Prostate gland (tissue), 2 donors: ENCODE measurements at regions not wholly inside any gene's neighbourhood (a gene's known extent, or its start where the extent isn't known, plus 50 kb on each side); places are given as distances from the start of the nearest gene placed in this dataset.

Source experiments
- DNase-seq: peaks from one replicate; pipeline ENCODE4 v3.0.0-alpha.2; 2019; ENCODE audit warnings: low spot score
- H3K27ac ChIP-seq, 2 donors: fragments of 200-600 bp; sonication (generic); 2 replicates each; pipeline ENCODE4 v1.5.1; 2017 to 2019
- H3K27me3 ChIP-seq: fragments of 200-600 bp; sonication (generic); replicated peaks from 2 replicates; pipeline ENCODE4 v1.5.1; 2019; ENCODE audit not compliant: insufficient read depth
- H3K36me3 ChIP-seq, 2 donors: fragments of 200-600 bp; sonication (generic); 1 replicate in 1 of 2; 2 replicates in 1 of 2; pipeline versions ENCODE4 v1.5.1 to v1.8.1; 2017 to 2019
- H3K4me1 ChIP-seq: fragments of 200-600 bp; sonication (generic); replicated peaks from 2 replicates; pipeline ENCODE4 v1.5.1; 2019
- H3K4me3 ChIP-seq, 2 donors: fragments of 200-600 bp; sonication (generic); 2 replicates each; pipeline ENCODE4 v1.5.1; 2017 to 2019
- H3K9me3 ChIP-seq: fragments of 200-600 bp; sonication (generic); 2 replicates; pipeline ENCODE4 v1.5.1; 2017
- POLR2A ChIP-seq: fragments of 450-650 bp; IDR thresholded peaks from one replicate; pipeline ENCODE4 v1.6.1; 2016; ENCODE audit warnings: antibody characterized with exemption, mild to moderate bottlenecking
- POLR2AphosphoS5 ChIP-seq: sonication (generic); formaldehyde crosslinking; IDR thresholded peaks from one replicate; pipeline ENCODE4 v1.6.1; 2017; ENCODE audit warnings: antibody characterized with exemption
- WGBS: methylation state at CpG from one replicate; pipeline ENCODE4 v1.1.5; 2018; 5-methylcytosine and 5-hydroxymethylcytosine counted together
- intact Hi-C: fragments of 100-400 bp; cut with DNase I; formaldehyde crosslinking; loops from one replicate; pipeline ENCODE4 v1.14.2; 2022
- TF ChIP-seq, protein P1 (sequence below), 4 experiments: fragments of 200-600 bp in 2 of 4; fragments of 450-650 bp in 2 of 4; sonication (generic) in 2 of 4; IDR thresholded peaks; 1 replicate in 3 of 4; 2 replicates in 1 of 4; pipeline ENCODE4 v1.5.1; 2016 to 2019; ENCODE audit warnings: antibody characterized with exemption in 4 of 4, mild to moderate bottlenecking in 2 of 4, moderate library complexity in 2 of 4

DNA sequence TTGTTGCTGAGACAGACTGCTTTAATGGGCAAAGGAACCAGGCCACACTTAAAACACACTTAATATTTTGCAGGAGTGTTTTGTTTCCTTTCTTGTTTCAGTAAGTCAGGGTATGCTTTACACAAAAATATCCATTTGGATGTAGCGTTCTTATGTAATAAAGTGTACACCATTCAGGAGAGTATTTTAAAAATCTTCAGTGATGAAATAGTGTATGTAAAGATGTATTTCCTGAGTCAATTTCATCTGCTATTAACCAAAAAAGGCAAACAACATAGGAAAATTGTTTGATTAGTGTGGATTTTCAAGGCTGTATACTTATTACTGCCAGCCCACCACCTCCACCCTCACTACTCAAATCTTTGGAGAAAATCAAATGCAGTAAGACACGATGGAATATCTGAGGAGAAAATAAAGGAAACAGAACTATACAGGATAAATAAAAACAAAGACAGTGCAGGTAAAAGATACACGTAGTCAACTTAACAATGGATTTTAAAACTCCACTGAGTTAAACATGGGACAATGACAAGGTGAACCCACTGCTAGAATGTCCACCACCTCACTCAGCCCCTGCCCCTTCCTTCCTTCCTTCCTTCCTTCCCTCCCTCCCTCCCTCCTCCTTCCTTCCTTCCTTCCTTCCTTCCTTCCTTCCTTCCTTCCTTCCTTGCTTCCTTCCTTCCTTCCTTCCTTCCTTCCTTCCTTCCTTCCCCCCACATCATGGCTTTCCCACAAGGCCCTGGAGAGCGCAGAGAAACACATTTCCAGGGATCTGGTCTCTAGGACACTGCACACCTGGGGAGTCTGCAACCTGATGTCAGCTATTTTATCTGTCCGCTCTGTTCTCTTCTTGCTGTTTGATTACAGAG, 360.3 kb downstream of the IRS2 start:
- H3K4me3 ChIP-seq = no peak overlapping the region
- no peak overlapping the region for H3K27ac ChIP-seq
- no peak for DNase-seq
- TF ChIP-seq POLR2A (no peak), POLR2AphosphoS5 (no peak)
- TF ChIP-seq, protein P1, sequence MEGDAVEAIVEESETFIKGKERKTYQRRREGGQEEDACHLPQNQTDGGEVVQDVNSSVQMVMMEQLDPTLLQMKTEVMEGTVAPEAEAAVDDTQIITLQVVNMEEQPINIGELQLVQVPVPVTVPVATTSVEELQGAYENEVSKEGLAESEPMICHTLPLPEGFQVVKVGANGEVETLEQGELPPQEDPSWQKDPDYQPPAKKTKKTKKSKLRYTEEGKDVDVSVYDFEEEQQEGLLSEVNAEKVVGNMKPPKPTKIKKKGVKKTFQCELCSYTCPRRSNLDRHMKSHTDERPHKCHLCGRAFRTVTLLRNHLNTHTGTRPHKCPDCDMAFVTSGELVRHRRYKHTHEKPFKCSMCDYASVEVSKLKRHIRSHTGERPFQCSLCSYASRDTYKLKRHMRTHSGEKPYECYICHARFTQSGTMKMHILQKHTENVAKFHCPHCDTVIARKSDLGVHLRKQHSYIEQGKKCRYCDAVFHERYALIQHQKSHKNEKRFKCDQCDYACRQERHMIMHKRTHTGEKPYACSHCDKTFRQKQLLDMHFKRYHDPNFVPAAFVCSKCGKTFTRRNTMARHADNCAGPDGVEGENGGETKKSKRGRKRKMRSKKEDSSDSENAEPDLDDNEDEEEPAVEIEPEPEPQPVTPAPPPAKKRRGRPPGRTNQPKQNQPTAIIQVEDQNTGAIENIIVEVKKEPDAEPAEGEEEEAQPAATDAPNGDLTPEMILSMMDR (IDR thresholded peaks at IDR 0.05) = no peak
- WGBS = 74% methylated on average over 5 of the region's 5 CpGs
- H3K27me3 ChIP-seq = no peaks in the 10 kb centered on the region
- no peaks in the 10 kb centered on the region for H3K9me3 ChIP-seq
- no peaks in the 10 kb centered on the region for H3K4me1 ChIP-seq
- no peaks in the 10 kb centered on the region for H3K36me3 ChIP-seq
- intact Hi-C loops = no loop called here

DNA sequence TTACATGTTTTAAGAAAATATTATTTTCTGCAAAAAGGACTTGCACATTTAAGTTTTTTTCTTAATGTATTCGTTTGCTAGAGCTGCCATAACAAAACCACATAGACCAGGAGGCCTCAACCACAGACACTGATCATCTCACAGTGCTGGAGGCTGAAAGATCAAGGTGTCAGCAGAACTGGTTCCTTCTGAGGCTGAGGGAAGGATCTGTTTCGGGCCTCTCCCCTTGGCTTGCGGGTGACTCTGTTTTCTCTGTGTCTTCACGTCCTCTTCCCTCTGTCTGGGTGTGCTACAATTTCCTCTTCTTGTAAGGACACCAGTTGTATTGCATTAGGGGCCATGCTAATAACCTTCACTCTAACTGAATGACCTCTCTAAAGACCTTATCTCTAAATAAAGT, 364.2 kb downstream of the IRS2 start:
- no peak for DNase-seq
- 83% methylated on average over 4 of the region's 4 CpGs for WGBS

GRCh38 chr13:109419896-109420295, 366.5 kb downstream of the IRS2 start:
- no peaks in the 10 kb centered on the region for H3K9me3 ChIP-seq
- H3K27ac ChIP-seq = no peak overlapping the region
- H3K36me3 ChIP-seq = no peaks in the 10 kb centered on the region
- intact Hi-C loops = no loop called here
- no peak for DNase-seq
- TF ChIP-seq POLR2A (no peak), POLR2AphosphoS5 (no peak)
- TF ChIP-seq, protein P1 (IDR thresholded peaks at IDR 0.05) = no peak
- H3K4me3 ChIP-seq = no peak overlapping the region
- no peaks in the 10 kb centered on the region for H3K4me1 ChIP-seq
- WGBS = 67% methylated on average over 4 of the region's 4 CpGs
- H3K27me3 ChIP-seq = no peaks in the 10 kb centered on the region

More for the DNA sequence above, 364.2 kb downstream of the IRS2 start:
- Histone ChIP-seq H3K4me1 (no peaks in the 10 kb centered on the region), H3K36me3 (no peaks in the 10 kb centered on the region), H3K27me3 (no peaks in the 10 kb centered on the region), H3K9me3 (no peaks in the 10 kb centered on the region), H3K4me3 (no peak overlapping the region), H3K27ac (no peak overlapping the region)
- TF ChIP-seq POLR2A (no peak), POLR2AphosphoS5 (no peak)
- TF ChIP-seq, protein P1 (IDR thresholded peaks at IDR 0.05) = no peak
- intact Hi-C loops = no loop called here

DNA sequence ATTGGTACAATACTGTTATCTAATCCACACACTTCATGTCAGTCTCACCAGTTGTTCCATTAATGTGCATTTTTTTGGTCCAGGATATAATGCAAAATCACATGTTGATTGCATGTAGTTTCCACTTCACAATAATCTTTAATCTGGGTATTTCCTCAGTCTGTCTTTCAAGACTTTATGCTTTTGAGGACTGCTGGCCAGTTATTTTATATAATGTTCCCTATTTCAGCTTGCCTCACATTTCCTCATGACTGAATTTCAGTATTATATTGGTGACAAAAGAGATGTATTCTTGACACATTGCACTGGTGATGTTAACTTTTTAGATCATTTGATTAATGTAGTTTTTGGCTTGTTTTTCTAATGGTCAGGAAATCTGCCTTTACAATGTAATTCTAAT, 368.3 kb downstream of the IRS2 start:
- no peak overlapping the region for H3K4me3 ChIP-seq
- TF ChIP-seq POLR2AphosphoS5 (no peak), POLR2A (no peak)
- TF ChIP-seq, protein P1 (IDR thresholded peaks at IDR 0.05) = no peak
- no peaks in the 10 kb centered on the region for H3K36me3 ChIP-seq
- no peaks in the 10 kb centered on the region for H3K27me3 ChIP-seq
- DNase-seq = no peak
- H3K9me3 ChIP-seq = no peaks in the 10 kb centered on the region
- H3K4me1 ChIP-seq = no peaks in the 10 kb centered on the region
- H3K27ac ChIP-seq = no peak overlapping the region
- intact Hi-C loops = no loop called here

- no peak overlapping the region for H3K27ac ChIP-seq
- H3K4me3 ChIP-seq = no peak overlapping the region
- H3K9me3 ChIP-seq = no peaks in the 10 kb centered on the region
- H3K36me3 ChIP-seq = no peaks in the 10 kb centered on the region
- 88% methylated on average over 12 of the region's 12 CpGs for WGBS
- TF ChIP-seq, protein P1 (IDR thresholded peaks at IDR 0.05) = no peak
- TF ChIP-seq POLR2A (no peak), POLR2AphosphoS5 (no peak)
- H3K27me3 ChIP-seq = no peaks in the 10 kb centered on the region
- DNase-seq = no peak
- H3K4me1 ChIP-seq = no peaks in the 10 kb centered on the region
- intact Hi-C loops = no loop called here
Measured at GRCh38 chr13:109416001-109416400, 370.4 kb downstream of the IRS2 start.
